ENCODE measurements at regions not wholly inside any gene's neighbourhood (a gene's known extent, or its start where the extent isn't known, plus 50 kb on each side); places are given as distances from the start of the nearest gene placed in this dataset.
A peak's percentile ranks its signal among the peaks of the same experiment; 100 is the strongest.

DNA sequence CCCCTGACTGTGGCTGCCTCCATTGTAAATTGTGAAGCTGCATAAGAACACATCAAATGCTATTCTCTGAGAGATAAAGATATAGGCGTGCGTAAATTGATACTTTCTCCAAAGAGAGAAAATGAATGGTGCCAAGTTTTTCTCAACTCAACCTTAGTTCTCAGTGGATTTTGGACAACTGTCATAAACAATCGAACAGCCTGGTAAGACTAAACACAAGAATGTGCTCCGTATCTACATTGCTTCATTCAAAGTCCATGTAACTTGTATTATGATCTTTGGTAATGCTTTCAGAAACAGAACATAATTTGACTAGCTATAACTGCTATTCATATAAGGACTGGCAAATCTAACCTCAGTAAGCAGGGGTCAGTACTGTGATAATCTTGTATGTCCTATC is 429.1 kb downstream of the SEMA3D start:
- TF ChIP-seq, protein P1, sequence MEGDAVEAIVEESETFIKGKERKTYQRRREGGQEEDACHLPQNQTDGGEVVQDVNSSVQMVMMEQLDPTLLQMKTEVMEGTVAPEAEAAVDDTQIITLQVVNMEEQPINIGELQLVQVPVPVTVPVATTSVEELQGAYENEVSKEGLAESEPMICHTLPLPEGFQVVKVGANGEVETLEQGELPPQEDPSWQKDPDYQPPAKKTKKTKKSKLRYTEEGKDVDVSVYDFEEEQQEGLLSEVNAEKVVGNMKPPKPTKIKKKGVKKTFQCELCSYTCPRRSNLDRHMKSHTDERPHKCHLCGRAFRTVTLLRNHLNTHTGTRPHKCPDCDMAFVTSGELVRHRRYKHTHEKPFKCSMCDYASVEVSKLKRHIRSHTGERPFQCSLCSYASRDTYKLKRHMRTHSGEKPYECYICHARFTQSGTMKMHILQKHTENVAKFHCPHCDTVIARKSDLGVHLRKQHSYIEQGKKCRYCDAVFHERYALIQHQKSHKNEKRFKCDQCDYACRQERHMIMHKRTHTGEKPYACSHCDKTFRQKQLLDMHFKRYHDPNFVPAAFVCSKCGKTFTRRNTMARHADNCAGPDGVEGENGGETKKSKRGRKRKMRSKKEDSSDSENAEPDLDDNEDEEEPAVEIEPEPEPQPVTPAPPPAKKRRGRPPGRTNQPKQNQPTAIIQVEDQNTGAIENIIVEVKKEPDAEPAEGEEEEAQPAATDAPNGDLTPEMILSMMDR (IDR thresholded peaks at IDR 0.05) = no peak
- no peak overlapping the region for H3K4me3 Mint-ChIP-seq
- no peak overlapping the region for H3K27ac Mint-ChIP-seq
- no peaks in the 10 kb centered on the region for H3K27me3 Mint-ChIP-seq (ENCODE audit: insufficient read depth)
- peaks cover 6% of the 10 kb centered on the region for H3K4me1 Mint-ChIP-seq (ENCODE audit: low read depth)
- DNase-seq = no peak
- H3K36me3 Mint-ChIP-seq (ENCODE audit: low read depth) = no peaks in the 10 kb centered on the region
- H3K9me3 Mint-ChIP-seq = no peaks in the 10 kb centered on the region

DNA sequence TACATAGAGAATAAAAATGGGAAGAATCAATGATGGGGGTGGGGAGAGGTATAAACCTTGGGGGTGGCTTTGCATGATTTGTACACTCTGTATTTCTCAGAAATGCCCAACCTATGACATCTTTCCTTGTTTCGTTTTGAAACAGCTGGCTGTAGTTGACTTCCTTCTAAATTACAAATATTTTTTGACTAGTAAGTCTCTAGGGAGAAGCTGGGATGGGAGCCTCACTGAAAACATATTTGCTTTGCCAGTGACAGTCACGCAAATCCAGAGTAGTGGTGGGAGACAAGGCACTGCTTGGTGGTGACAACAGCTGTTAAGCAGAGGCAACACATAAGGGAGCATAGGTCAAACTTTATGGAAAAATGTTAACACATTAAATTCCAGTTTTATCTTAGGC is 440.5 kb downstream of the SEMA3D start:
- TF ChIP-seq, protein P1 (IDR thresholded peaks at IDR 0.05) = no peak
- no peak for DNase-seq
- no peaks in the 10 kb centered on the region for H3K36me3 Mint-ChIP-seq (ENCODE audit: low read depth)
- H3K27ac Mint-ChIP-seq = peak overlapping the region; percentile 51; the same call in 1 of the 2 replicates
- no peak overlapping the region for H3K4me3 Mint-ChIP-seq
- H3K9me3 Mint-ChIP-seq = no peaks in the 10 kb centered on the region
- no peaks in the 10 kb centered on the region for H3K27me3 Mint-ChIP-seq (ENCODE audit: insufficient read depth)
- peaks cover 20% of the 10 kb centered on the region for H3K4me1 Mint-ChIP-seq (ENCODE audit: low read depth)

- H3K9me3 Mint-ChIP-seq = no peaks in the 10 kb centered on the region
- peak; percentile 12 for DNase-seq
- H3K4me1 Mint-ChIP-seq (ENCODE audit: low read depth) = peaks cover 20% of the 10 kb centered on the region
- H3K27me3 Mint-ChIP-seq (ENCODE audit: insufficient read depth) = no peaks in the 10 kb centered on the region
- H3K27ac Mint-ChIP-seq = peak overlapping the region; percentile 6; the same call in 1 of the 2 replicates
- TF ChIP-seq, protein P1 (IDR thresholded peaks at IDR 0.05) = no peak
- H3K4me3 Mint-ChIP-seq = no peak overlapping the region
- H3K36me3 Mint-ChIP-seq (ENCODE audit: low read depth) = no peaks in the 10 kb centered on the region
These were observed 442.5 kb downstream of the SEMA3D start for GRCh38 chr7:84744385-84744784.

DNA sequence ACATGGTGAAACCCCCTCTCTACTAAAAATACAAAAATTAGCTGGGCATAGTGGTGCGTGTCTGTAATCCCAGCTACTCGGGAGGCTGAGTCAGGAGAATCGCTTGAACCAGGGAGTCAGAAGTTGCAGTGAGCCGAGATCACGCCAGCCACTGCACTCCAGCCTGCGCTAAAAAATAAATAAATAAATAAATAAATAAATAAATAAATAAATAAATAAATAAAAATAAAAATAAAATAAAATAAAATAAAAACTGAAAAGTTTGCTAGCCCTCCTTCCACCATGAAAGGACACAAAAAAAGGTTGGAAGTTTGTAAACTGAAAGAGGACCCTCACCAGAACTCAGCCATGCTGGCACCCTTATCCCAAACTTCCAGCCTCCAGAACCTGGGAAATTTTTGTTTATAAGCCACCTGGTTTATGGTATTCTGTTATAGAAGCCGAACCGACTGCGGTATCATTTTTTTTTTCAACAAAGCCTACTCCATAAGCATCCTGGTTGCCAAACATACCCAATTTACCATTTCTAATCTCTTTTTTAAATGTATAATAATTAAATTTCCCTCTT is 448.2 kb downstream of the SEMA3D start:
- Mint-ChIP-seq H3K27ac (no peak overlapping the region), H3K36me3 (ENCODE audit: low read depth) (no peaks in the 10 kb centered on the region), H3K4me1 (ENCODE audit: low read depth) (peaks cover 20% of the 10 kb centered on the region), H3K4me3 (no peak overlapping the region), H3K27me3 (ENCODE audit: insufficient read depth) (no peaks in the 10 kb centered on the region), H3K9me3 (no peaks in the 10 kb centered on the region)
- TF ChIP-seq, protein P1 (IDR thresholded peaks at IDR 0.05) = no peak
- no peak for DNase-seq

DNA sequence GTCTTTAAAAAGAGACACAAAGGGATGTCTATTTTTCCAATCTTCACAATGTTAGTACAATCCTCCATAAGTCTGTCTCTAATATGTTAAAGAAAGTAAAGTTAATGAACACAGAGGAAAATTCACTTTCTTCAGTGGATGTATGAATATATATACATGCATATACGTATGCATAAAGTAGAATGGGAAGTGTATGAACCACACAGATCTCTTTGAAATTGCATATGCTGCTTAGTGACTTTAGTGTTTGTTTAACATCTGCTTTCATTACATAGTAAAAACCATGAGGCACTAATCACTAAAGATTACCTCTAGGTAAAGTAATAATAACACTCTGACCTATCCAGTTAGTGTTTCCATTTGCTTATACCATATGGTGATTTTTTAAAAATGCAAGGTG is 451.2 kb downstream of the SEMA3D start:
- H3K4me1 Mint-ChIP-seq (ENCODE audit: low read depth) = peaks cover 23% of the 10 kb centered on the region
- peaks cover 10% of the 10 kb centered on the region for H3K36me3 Mint-ChIP-seq (ENCODE audit: low read depth)
- H3K4me3 Mint-ChIP-seq = no peak overlapping the region
- no peaks in the 10 kb centered on the region; the same call in 1 of the 2 replicates for H3K27me3 Mint-ChIP-seq (ENCODE audit: insufficient read depth)
- no peak overlapping the region for H3K27ac Mint-ChIP-seq
- H3K9me3 Mint-ChIP-seq = peaks cover 12% of the 10 kb centered on the region
- DNase-seq = no peak
- TF ChIP-seq, protein P1 (IDR thresholded peaks at IDR 0.05) = no peak

All from HFFc6 (cell line).